Amygdala (tissue), 56 donors: ENCODE measurements at regions not wholly inside any gene's neighbourhood (a gene's known extent, or its start where the extent isn't known, plus 50 kb on each side); places are given as distances from the start of the nearest gene placed in this dataset.

ENCODE experiments used
- DNase-seq, 56 donors: peaks; one replicate each; lab custom pipeline; 2025; lab: John Stamatoyannopoulos, UW

DNA sequence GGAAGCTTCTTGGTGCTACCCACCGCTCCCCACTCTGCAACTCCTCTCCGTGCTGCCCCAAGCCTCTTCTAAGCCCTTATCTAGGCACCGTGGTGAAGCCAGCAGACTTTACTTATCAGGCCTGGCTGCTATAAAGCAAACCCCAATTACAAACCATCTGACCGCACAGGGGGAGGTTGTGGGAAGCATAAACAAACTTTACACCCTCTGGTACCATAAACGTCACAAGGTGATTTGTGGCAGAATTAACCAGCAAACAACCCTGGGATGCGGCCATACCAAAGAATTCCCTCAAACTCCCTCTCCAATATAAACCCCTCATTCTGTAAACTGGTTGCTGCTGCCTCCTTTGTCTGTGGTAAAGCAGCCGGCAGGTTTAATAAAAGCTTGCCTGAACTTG lies 55.2 kb downstream of the MAGEC2 start:
- DNase-seq = no peak

DNA sequence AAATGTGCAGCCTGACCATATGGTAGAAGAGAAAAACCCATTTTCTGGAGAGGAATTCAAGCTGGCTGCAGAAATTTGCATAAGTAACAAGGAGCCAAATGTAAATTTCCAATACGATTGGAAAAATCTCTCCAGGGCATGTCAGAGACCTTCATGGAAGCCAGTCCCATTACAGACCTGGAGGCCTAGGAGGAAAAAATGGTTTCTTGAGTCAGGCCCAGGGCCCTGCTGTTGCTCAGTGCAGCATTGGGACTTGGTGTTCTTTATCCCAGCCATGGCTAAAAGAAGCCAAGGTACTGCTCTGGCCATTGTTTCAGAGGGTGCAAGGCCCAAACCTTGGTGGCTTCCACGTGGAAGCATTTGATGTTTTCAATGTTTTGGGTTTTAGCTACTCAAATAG lies 70.6 kb downstream of the MAGEC2 start:
- DNase-seq = no peak

DNA sequence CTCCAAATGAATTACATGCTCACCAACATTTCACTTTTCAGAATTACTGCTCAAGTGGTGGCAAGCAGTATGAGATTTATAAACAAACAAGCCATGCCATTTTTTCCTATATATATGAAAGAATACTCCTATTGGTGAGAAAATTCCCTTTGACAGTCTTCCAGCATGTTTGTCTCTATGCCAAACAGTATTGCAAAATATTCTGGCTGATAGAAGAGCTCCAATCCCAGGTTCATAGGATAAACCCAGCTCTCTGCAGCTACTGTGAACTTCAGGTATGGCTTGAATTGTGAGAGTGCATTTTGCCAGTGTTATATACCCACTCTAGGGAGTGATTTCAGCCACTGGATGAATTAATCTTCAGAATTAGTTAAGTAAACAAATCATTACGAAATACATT lies 108.8 kb downstream of the MAGEC2 start:
- no peak for DNase-seq

DNA sequence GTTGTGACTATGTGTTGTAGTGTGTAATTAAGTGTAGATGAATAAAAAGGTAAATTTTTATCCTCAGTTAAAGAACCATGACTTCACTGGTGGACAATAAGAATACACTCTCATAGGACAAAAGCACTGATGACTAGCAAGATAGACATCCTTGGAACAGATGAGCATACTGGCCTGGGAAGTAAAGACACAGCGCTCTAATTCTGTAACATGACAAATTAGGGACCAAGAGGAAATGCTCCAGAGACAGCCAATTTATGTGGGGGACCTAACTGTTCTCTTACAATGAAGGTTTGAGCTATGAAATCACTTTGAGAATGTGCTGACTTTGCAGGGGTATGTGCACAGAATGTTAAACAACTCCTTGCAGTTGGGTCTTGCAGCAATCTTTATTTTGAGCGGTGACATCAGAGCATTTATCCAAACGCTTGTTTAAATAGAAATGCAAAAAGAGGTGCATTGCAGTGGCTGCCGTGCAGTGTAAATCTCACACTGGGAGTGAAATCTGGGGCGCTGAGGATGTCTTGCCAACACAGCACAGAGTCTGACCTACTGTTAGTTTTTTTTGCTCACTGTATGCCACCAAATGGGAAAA lies 109.3 kb downstream of the MAGEC2 start:
- DNase-seq = no peak

GRCh38 chrX:142089193-142089592 lies 115.9 kb downstream of the MAGEC2 start:
- peak in 6 of 56 donors; percentile 0 to 3 (median 1) for DNase-seq

DNA sequence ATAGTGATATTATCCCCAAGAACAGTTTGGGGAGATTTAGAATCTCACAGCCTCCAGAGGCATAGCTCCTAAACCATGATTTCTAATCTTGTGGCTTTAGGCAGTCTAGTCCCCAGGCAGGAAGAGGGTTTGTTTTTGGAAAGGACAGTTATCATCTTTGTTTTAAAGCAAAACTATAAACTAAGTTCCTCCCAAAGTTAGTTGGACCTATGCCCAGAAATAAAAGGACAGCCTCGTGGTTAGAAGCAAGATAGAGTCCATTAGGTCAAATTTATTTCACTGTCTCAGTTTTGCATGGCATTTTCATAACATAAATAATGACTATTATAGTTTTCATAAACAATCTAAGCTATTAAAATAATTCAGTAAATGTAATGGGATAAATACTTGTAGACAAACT lies 120.5 kb downstream of the MAGEC2 start:
- no peak for DNase-seq

- DNase-seq = no peak
Observed at GRCh38 chrX:142076633-142077032, 128.5 kb downstream of the MAGEC2 start.

- no peak for DNase-seq
Observed at GRCh38 chrX:142068365-142068764, 136.7 kb downstream of the MAGEC2 start.

DNA sequence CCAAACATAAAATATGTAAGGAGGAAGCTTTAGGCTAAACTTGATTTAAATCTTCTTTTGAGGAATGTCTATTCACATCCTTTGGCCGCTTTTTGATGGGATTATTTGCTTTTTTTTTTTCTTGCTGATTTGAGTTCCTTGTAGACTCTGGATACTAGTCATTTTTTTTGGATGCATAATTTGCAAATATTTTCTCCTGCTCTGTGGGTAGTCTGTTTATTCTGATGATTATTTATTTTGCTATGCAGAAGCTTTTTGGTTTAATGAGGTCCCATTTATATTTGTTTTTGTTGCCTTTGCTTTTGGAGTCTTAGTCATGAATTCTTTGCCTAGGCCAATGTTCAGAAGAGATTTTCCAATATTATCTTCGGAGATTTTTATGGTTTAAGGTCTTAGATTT lies 144.9 kb downstream of the MAGEC2 start:
- DNase-seq = no peak

DNA sequence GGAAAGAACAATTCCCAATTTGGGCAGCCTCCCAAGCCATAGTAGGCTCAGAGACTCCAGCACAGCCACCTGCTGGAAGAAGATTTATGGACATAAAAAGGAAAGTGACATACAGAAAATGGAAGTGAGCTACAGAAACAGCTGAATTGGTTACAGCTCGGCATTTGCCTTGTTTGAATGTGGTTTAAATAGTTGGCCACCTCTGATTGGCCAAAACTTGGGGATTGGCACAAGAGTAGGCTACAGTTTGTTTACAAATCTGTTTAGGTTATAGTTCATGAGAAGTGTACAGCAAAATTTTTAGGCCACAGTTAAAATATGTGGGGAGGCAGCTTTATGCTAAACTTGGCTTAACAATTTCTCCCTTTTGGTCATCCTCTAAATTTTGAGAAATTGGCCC lies 150.4 kb downstream of the MAGEC1 start:
- DNase-seq = no peak

DNA sequence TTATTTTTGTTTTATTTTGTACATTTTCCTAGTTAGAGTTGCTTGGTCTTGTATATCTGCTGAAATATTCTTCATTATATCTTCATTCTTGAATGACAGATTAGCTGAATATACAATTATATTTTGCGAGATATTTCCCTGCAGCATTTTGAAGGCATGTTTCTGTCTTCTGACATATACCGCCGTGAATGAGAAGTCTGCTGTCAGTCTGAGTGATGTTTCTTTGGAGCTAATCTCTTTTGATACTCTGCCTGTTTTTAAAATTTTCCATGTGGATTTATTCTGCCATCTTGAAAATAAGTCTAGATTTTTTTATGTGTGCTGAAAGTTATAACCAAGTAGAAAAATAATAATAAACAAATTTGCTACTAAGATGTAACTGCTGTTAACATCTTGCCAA lies 148.5 kb downstream of the MAGEC1 start:
- DNase-seq = no peak

- no peak for DNase-seq
Observed at GRCh38 chrX:142043196-142043595, 139.5 kb downstream of the MAGEC1 start.

GRCh38 chrX:142040906-142041305 lies 137.2 kb downstream of the MAGEC1 start:
- no peak for DNase-seq

DNA sequence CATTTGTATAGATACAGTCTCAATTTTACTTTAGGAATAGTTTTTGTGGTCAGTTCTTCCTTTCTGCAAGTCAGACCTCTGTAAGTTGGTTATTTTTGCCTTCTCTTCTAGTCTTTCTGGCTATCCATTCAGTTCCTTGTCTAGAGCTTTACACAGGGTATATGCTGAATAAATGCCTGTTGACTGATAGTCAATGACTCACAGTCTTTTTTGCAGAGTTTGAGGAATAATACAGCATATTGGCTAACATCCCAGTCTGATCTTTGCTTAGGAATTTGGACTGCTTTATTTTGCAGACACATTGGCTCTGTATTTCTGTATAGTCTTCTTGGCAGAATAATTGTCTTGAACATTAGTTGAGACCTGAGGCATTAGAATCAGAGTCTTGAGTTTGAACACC lies 132.4 kb downstream of the MAGEC1 start:
- DNase-seq = no peak

DNA sequence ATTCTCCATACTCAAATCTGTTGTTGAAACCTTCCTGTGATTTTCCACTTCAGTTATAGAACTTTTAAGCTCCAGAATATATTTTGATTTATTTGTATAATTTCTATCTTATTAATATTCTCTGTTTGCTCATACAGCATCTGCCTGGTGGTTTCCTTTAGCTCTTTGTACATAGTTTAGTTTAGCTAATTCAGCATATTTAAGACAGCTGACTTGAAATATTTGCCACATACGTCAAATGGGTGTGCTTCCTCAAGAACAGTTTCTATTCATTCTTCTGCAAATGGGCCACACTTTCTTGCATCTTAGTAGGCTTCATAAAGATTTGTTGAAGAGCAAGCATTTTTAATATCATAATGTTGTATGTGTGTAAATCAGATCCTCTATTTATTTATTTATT lies 101.8 kb downstream of the MAGEC1 start:
- no peak for DNase-seq

- no peak for DNase-seq
Observed at GRCh38 chrX:142002471-142002870, 98.8 kb downstream of the MAGEC1 start.

DNA sequence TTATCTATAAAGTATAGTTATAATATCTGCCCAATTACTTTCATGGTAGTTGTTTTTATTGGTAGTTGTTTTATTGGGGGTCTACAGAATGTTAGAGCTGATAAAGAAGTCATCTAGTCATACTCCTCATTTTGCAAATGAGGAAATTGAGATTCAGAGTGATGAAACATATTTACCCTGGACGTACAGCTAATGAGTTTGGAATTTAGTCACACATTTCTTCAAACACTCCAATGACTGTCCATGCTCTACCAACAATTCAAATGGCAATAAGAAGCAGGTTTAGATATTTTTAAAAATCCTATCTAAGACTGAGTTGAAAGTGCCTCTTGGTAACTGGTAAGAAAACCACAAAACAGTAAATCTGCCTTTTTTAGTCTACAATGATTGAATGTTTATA lies 98.2 kb downstream of the MAGEC1 start:
- DNase-seq = no peak

DNA sequence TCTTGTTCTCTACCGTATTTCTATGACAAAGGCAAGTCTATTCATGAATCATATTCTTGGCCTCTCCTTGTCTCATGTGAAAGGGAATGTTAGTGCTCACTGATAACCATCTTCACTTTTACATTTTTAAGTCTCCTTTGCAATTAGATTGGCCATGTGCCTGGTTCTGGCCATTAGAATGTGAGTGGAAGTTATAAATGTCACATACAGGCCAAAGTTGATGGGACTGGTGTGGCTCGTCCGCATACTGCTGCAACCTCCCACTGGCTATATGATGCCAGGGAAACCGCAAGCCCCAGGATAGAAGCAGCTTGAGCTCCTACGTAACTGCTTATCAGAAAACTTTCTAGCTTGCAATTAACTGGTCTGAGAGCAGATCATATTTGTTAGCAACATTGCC lies 86.1 kb downstream of the MAGEC1 start:
- DNase-seq = no peak

DNA sequence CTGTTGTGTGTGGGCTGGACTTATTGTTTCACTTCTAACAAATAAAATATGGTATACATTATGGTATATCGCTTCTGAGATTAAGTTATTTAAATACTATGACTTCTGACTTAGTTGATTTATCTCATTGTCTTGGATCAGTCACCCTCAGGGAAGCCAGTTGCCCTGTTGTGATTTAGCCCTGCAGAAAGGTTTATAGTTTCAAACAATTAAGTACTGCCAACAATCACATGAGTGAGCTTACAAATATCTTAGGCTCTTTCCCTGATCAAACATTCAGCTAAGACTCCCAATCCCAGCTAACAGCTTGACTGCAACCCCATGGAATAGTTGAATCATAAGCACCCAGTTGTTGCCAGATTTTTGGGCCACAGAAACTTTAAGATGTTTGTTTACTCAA lies 85.4 kb downstream of the MAGEC1 start:
- DNase-seq = no peak

- DNase-seq = no peak
Observed at GRCh38 chrX:141982296-141982695, 78.6 kb downstream of the MAGEC1 start.

DNA sequence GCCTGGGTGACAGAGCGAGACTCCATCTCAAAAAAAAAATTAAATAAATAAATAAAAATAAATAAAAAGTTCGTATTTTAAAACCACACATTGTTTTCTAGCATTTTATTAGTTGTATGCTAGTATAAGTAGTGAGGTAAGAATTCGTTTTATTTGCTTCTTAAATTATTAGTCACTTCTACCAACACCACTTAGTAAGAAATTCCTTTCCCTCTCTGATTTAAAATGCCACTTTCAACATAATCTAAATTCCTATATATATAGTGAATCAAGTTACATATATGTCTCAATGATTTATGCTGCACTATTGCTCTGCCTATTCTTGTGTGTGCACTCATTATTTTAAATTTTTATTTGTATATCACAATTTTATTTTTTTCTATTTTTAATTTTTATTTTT lies 72.1 kb downstream of the MAGEC1 start:
- DNase-seq = no peak

DNA sequence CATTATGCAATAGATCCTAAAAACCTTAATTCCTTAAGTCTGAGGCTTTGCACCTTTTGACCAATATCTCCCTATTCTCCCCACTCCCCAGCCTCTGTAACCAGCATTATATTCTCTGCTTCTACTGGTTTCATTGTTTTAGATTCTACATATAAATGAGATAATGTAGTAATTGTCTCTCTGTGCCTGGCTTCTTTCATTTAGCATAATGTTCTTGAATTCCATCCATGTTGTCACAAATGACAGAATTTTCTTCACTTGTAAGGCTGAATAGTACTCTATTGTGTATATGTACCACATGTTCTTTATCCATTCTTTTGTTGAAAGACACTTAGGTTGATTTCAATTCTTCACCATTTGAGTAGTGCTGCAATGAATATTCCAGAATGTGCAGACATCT lies 66.0 kb downstream of the MAGEC1 start:
- peak in 1 of 56 donors; percentile 20 for DNase-seq

DNA sequence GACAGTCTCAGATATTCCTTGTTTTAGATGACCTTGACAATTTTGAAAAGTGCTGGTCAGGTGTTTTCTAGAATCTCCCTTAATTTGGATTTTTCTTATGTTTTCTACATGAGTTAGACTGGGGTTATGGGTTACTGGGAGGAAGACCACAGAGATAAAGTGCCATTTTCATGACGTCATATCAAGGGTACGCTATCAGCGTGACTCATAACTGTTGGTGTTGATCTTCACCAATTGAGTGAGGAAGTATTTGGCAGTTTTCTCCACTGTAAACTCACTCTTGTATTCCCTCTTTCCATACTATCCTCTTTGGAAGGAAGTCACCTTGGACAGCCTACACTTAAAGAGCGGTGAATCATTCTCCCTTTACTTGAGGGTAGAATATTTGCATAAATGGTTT lies 56.9 kb downstream of the MAGEC1 start:
- no peak for DNase-seq
